IPS DF 6.9 (cell line): ENCODE measurements at regions not wholly inside any gene's neighbourhood (a gene's known extent, or its start where the extent isn't known, plus 50 kb on each side); places are given as distances from the start of the nearest gene placed in this dataset.

Experiments
- DNase-seq: peaks from one replicate; pipeline ENCODE4 v3.0.0-alpha.2; 2013; ENCODE audit warnings: low read depth, low spot score
- H3K27ac ChIP-seq: one replicate; pipeline ENCODE4 v1.5.1; 2013; ENCODE audit warnings: low read length, control low read depth
- H3K27me3 ChIP-seq: 2 replicates; pipeline ENCODE4 v1.6.1; 2013; ENCODE audit warnings: mild to moderate bottlenecking, low read length; ENCODE audit not compliant: control insufficient read depth, insufficient read depth
- H3K36me3 ChIP-seq: 2 replicates; pipeline ENCODE4 v1.6.1; 2013; ENCODE audit warnings: low read length; ENCODE audit not compliant: control insufficient read depth, insufficient read depth
- H3K4me1 ChIP-seq: 2 replicates; pipeline ENCODE4 v1.6.1; 2013; ENCODE audit warnings: low read length; ENCODE audit not compliant: control insufficient read depth, insufficient read depth
- H3K4me3 ChIP-seq: 2 replicates; pipeline ENCODE4 v1.5.1; 2013; ENCODE audit warnings: mild to moderate bottlenecking, low read length
- H3K9me3 ChIP-seq: 2 replicates; pipeline ENCODE4 v1.6.1; 2013; ENCODE audit warnings: low read length, inconsistent platforms; ENCODE audit not compliant: control insufficient read depth, insufficient read depth
- WGBS: extraction: QIAGEN DNeasy Blood & Tissue Kit; methylation state at CpG from one replicate; pipeline ENCODE4 v1.1.7; 2013; ENCODE audit warnings: mixed read lengths, missing lambda C conversion rate; ENCODE audit not compliant: insufficient read length, insufficient coverage; 5-methylcytosine and 5-hydroxymethylcytosine counted together

- no peak overlapping the region for H3K27ac ChIP-seq
- no peaks in the 10 kb centered on the region for H3K36me3 ChIP-seq
- no peak for DNase-seq
- no peaks in the 10 kb centered on the region for H3K9me3 ChIP-seq
- no peaks in the 10 kb centered on the region for H3K4me1 ChIP-seq
- no peak overlapping the region for H3K4me3 ChIP-seq
- no peaks in the 10 kb centered on the region for H3K27me3 ChIP-seq
- WGBS, result no CpG with 5 or more reads among the region's 3 CpGs
These were observed 776.4 kb upstream of the ATXN8OS start for GRCh38 chr13:69331245-69331644.

GRCh38 chr13:69324090-69324886 lies 783.3 kb upstream of the ATXN8OS start:
- whole genome bisulfite sequencing, result no CpG with 5 or more reads among the region's 2 CpGs
- no peak for DNase-seq
- no peaks in the 10 kb centered on the region for H3K27me3 ChIP-seq
- no peaks in the 10 kb centered on the region for H3K4me1 ChIP-seq
- H3K4me3 ChIP-seq, result no peak overlapping the region
- no peaks in the 10 kb centered on the region for H3K36me3 ChIP-seq
- no peak overlapping the region for H3K27ac ChIP-seq
- no peaks in the 10 kb centered on the region for H3K9me3 ChIP-seq

- Histone ChIP-seq H3K9me3 (no peaks in the 10 kb centered on the region), H3K4me3 (no peak overlapping the region), H3K4me1 (no peaks in the 10 kb centered on the region), H3K27ac (no peak overlapping the region), H3K36me3 (no peaks in the 10 kb centered on the region), H3K27me3 (no peaks in the 10 kb centered on the region)
- DNase-seq, result no peak
- no CpG with 5 or more reads among the region's 3 CpGs for WGBS
These were observed 788.0 kb upstream of the ATXN8OS start for GRCh38 chr13:69319656-69320055.

GRCh38 chr13:69315039-69315438 lies 792.6 kb upstream of the ATXN8OS start:
- no peaks in the 10 kb centered on the region for H3K4me1 ChIP-seq
- WGBS, result no CpG with 5 or more reads among the region's 3 CpGs
- H3K9me3 ChIP-seq, result no peaks in the 10 kb centered on the region
- H3K27me3 ChIP-seq, result no peaks in the 10 kb centered on the region
- no peak overlapping the region for H3K27ac ChIP-seq
- no peaks in the 10 kb centered on the region for H3K36me3 ChIP-seq
- H3K4me3 ChIP-seq, result no peak overlapping the region
- no peak for DNase-seq

- DNase-seq, result no peak
- no peak overlapping the region for H3K27ac ChIP-seq
- no CpG with 5 or more reads among the region's 1 CpG for WGBS
These were observed 800.9 kb upstream of the ATXN8OS start for GRCh38 chr13:69306766-69307165.

GRCh38 chr13:69300131-69300530 lies 807.5 kb upstream of the ATXN8OS start:
- Histone ChIP-seq H3K27me3 (no peaks in the 10 kb centered on the region), H3K36me3 (no peaks in the 10 kb centered on the region), H3K27ac (no peak overlapping the region), H3K4me3 (no peak overlapping the region), H3K4me1 (no peaks in the 10 kb centered on the region), H3K9me3 (no peaks in the 10 kb centered on the region)
- no peak for DNase-seq
- WGBS, result no CpG with 5 or more reads among the region's 2 CpGs

More at GRCh38 chr13:69306766-69307165, 800.9 kb upstream of the ATXN8OS start:
- no peaks in the 10 kb centered on the region for H3K27me3 ChIP-seq
- no peaks in the 10 kb centered on the region for H3K4me1 ChIP-seq
- H3K4me3 ChIP-seq, result no peak overlapping the region
- no peaks in the 10 kb centered on the region for H3K9me3 ChIP-seq
- no peaks in the 10 kb centered on the region for H3K36me3 ChIP-seq

GRCh38 chr13:69296130-69296529 lies 811.5 kb upstream of the ATXN8OS start:
- H3K4me1 ChIP-seq, result no peaks in the 10 kb centered on the region
- H3K27me3 ChIP-seq, result no peaks in the 10 kb centered on the region
- no peak overlapping the region for H3K27ac ChIP-seq
- no peaks in the 10 kb centered on the region for H3K9me3 ChIP-seq
- H3K4me3 ChIP-seq, result no peak overlapping the region
- no peaks in the 10 kb centered on the region for H3K36me3 ChIP-seq
- no CpG with 5 or more reads among the region's 1 CpG for WGBS
- DNase-seq, result no peak

GRCh38 chr13:69292789-69293425 lies 814.7 kb upstream of the ATXN8OS start:
- DNase-seq, result no peak
- no CpG with 5 or more reads among the region's 2 CpGs for WGBS
- Histone ChIP-seq H3K4me3 (no peak overlapping the region), H3K9me3 (no peaks in the 10 kb centered on the region), H3K27me3 (no peaks in the 10 kb centered on the region), H3K36me3 (no peaks in the 10 kb centered on the region), H3K4me1 (no peaks in the 10 kb centered on the region), H3K27ac (no peak overlapping the region)

- Histone ChIP-seq H3K27ac (no peak overlapping the region), H3K36me3 (no peaks in the 10 kb centered on the region), H3K4me3 (no peak overlapping the region), H3K27me3 (no peaks in the 10 kb centered on the region), H3K4me1 (no peaks in the 10 kb centered on the region), H3K9me3 (no peaks in the 10 kb centered on the region)
- WGBS, result no CpG with 5 or more reads among the region's 1 CpG
- no peak for DNase-seq
These were observed 816.2 kb upstream of the ATXN8OS start for GRCh38 chr13:69291292-69291906.

- H3K4me1 ChIP-seq, result no peaks in the 10 kb centered on the region
- no peaks in the 10 kb centered on the region for H3K36me3 ChIP-seq
- H3K27ac ChIP-seq, result no peak overlapping the region
- DNase-seq, result no peak
- no peaks in the 10 kb centered on the region for H3K9me3 ChIP-seq
- H3K27me3 ChIP-seq, result no peaks in the 10 kb centered on the region
- no peak overlapping the region for H3K4me3 ChIP-seq
These were observed 819.6 kb upstream of the ATXN8OS start for GRCh38 chr13:69288026-69288425.
